IMR-90 (cell line): ENCODE measurements at regions not wholly inside any gene's neighbourhood (a gene's known extent, or its start where the extent isn't known, plus 50 kb on each side); places are given as distances from the start of the nearest gene placed in this dataset.

Source experiments
- ATAC-seq: fragments of 200-7000 bp; cut with Tn5 transposase; 2 replicates; pipeline ENCODE4 v1.9.1; 2020; ENCODE audit warnings: low read depth, mild to moderate bottlenecking, moderate library complexity
- BruUV-seq: library from RNA; stranded (reverse); fragments of 400-500 nt; replicated peaks from 2 replicates; lab custom pipeline; 2021; lab: Mats Ljungman, UMichigan
- CTCF ChIA-PET: fragments of 300-600 bp; formaldehyde crosslinking; extraction: SDS; loops from one replicate; lab custom pipeline; 2021; ENCODE audit warnings: antibody characterized with exemption; lab: Yijun Ruan, JAX
- POLR2A ChIA-PET: fragments of 300-600 bp; sonication (Branson Sonifier 250); formaldehyde crosslinking; loops from one replicate; lab custom pipeline; 2022; ENCODE audit warnings: antibody characterized with exemption; ENCODE audit not compliant: unreplicated experiment; lab: Charles Lee
- DNase-seq: peaks from one replicate; pipeline ENCODE4 v3.0.0; 2013
- H2AFZ ChIP-seq: replicated peaks from 2 replicates; pipeline ENCODE3; 2013; ENCODE audit warnings: low read length, mild to moderate bottlenecking; ENCODE audit not compliant: poor library complexity
- H2AK5ac ChIP-seq: 2 replicates; pipeline ENCODE4 v1.6.1; 2013; ENCODE audit warnings: low read depth, low read length, inconsistent platforms
- H2AK9ac ChIP-seq: replicated peaks from 2 replicates; pipeline ENCODE3; 2013; ENCODE audit warnings: mild to moderate bottlenecking, low read depth, low read length, moderate library complexity; ENCODE audit not compliant: poor library complexity
- H2BK120ac ChIP-seq: 2 replicates; pipeline ENCODE4 v1.6.1; 2013; ENCODE audit warnings: low read depth, low read length, inconsistent platforms
- H2BK15ac ChIP-seq: 3 replicates; pipeline ENCODE4 v1.6.1; 2013; ENCODE audit warnings: low read depth, low read length, inconsistent platforms
- H2BK20ac ChIP-seq: 2 replicates; pipeline ENCODE4 v1.6.1; 2013; ENCODE audit warnings: low read depth, mild to moderate bottlenecking, inconsistent platforms, low read length, moderate library complexity
- H2BK5ac ChIP-seq: 2 replicates; pipeline ENCODE4 v1.6.1; 2013; ENCODE audit warnings: mild to moderate bottlenecking, low read depth, low read length, inconsistent platforms; ENCODE audit not compliant: poor library complexity, severe bottlenecking
- H3K14ac ChIP-seq: replicated peaks from 2 replicates; pipeline ENCODE4 v1.6.1; 2013; ENCODE audit warnings: low read depth, low read length, inconsistent platforms
- H3K18ac ChIP-seq: 2 replicates; pipeline ENCODE4 v1.6.1; 2013; ENCODE audit warnings: low read depth, low read length, control low read depth
- H3K23ac ChIP-seq: 2 replicates; pipeline ENCODE4 v1.6.1; 2013; ENCODE audit warnings: low read depth, low read length, inconsistent platforms
- H3K27ac ChIP-seq: 2 replicates; pipeline ENCODE4 v1.5.1; 2013; ENCODE audit warnings: mild to moderate bottlenecking, control low read depth, low read length; ENCODE audit not compliant: insufficient read depth
- H3K27me3 ChIP-seq: 2 replicates; pipeline ENCODE4 v1.6.1; 2013; ENCODE audit warnings: low read length; ENCODE audit not compliant: control insufficient read depth, insufficient read depth
- H3K36me3 ChIP-seq: 2 replicates; pipeline ENCODE4 v1.6.1; 2013; ENCODE audit warnings: low read length, mixed read lengths; ENCODE audit not compliant: control insufficient read depth, insufficient read depth
- H3K4ac ChIP-seq: 2 replicates; pipeline ENCODE4 v1.6.1; 2013; ENCODE audit warnings: low read depth, low read length, inconsistent platforms
- H3K4me1 ChIP-seq: 2 replicates; pipeline ENCODE4 v1.6.1; 2013; ENCODE audit warnings: low read length, mixed read lengths; ENCODE audit not compliant: control insufficient read depth, insufficient read depth
- H3K4me2 ChIP-seq: 2 replicates; pipeline ENCODE4 v1.6.1; 2013; ENCODE audit warnings: low read depth, mild to moderate bottlenecking, control low read depth, low read length, moderate library complexity
- H3K4me3 ChIP-seq: 2 replicates; pipeline ENCODE4 v1.5.1; 2013; ENCODE audit warnings: low read depth, mild to moderate bottlenecking, control low read depth, low read length, moderate library complexity; ENCODE audit not compliant: insufficient read depth
- H3K56ac ChIP-seq: 2 replicates; pipeline ENCODE4 v1.6.1; 2013; ENCODE audit warnings: low read length, inconsistent platforms; ENCODE audit not compliant: insufficient read depth; ENCODE audit errors: extremely low read depth
- H3K79me1 ChIP-seq, 2 experiments: 2 replicates each; pipeline ENCODE4 v1.6.1; 2013; ENCODE audit warnings: low read length in 2 of 2, inconsistent platforms in 1 of 2, low read depth in 1 of 2
- H3K9ac ChIP-seq: 2 replicates; pipeline ENCODE4 v1.6.1; 2013; ENCODE audit warnings: low read depth, low read length, control low read depth
- H3K9me1 ChIP-seq: 2 replicates; pipeline ENCODE4 v1.6.1; 2013; ENCODE audit warnings: low read length, inconsistent platforms; ENCODE audit not compliant: insufficient read depth
- H3K9me3 ChIP-seq: 2 replicates; pipeline ENCODE4 v1.6.1; 2013; ENCODE audit warnings: low read length; ENCODE audit not compliant: control insufficient read depth, insufficient read depth
- H4K20me1 ChIP-seq: 2 replicates; pipeline ENCODE4 v1.6.1; 2013; ENCODE audit warnings: low read length, inconsistent platforms; ENCODE audit not compliant: insufficient read depth
- H4K5ac ChIP-seq: 2 replicates; pipeline ENCODE4 v1.6.1; 2013; ENCODE audit warnings: mild to moderate bottlenecking, low read depth, low read length, control low read depth
- H4K8ac ChIP-seq, 2 experiments: 2 replicates each; pipeline ENCODE4 v1.6.1; 2013; ENCODE audit warnings: low read depth in 2 of 2, low read length in 2 of 2, control low read depth in 1 of 2, inconsistent platforms in 1 of 2
- H4K91ac ChIP-seq: 2 replicates; pipeline ENCODE4 v1.6.1; 2013; ENCODE audit warnings: low read depth, low read length, inconsistent platforms; ENCODE audit not compliant: insufficient read depth
- CHD1 ChIP-seq: IDR thresholded peaks from 2 replicates; pipeline ENCODE4 v1.6.1; 2012; ENCODE audit warnings: low read depth, low read length, improper control_type of control experiment
- FOS ChIP-seq: fragments of 150-350 bp; IDR thresholded peaks from 2 replicates; pipeline ENCODE4 v1.6.1; 2016; ENCODE audit warnings: low read depth, low read length
- MAFK ChIP-seq: IDR thresholded peaks from 2 replicates; pipeline ENCODE4 v1.6.1; 2012; ENCODE audit warnings: low read depth, low read length, improper control_type of control experiment
- MAZ ChIP-seq: IDR thresholded peaks from 2 replicates; pipeline ENCODE4 v1.6.1; 2012; ENCODE audit warnings: low read depth, mild to moderate bottlenecking, low read length, improper control_type of control experiment, moderate library complexity, borderline replicate concordance
- RFX5 ChIP-seq: IDR thresholded peaks from 2 replicates; pipeline ENCODE4 v1.8.0; 2012; ENCODE audit warnings: low read depth, mild to moderate bottlenecking, low read length, moderate library complexity
- SMC3 ChIP-seq: fragments of 150-350 bp; IDR thresholded peaks from 2 replicates; pipeline ENCODE4 v1.6.1; 2016; ENCODE audit warnings: low read depth, mild to moderate bottlenecking, antibody characterized with exemption, low read length, moderate library complexity
- WGBS, 2 experiments: methylation state at CpG; one replicate each; pipeline versions ENCODE4 v1.1.5 to v1.1.7; 2013; ENCODE audit warnings: missing lambda C conversion rate in 2 of 2; ENCODE audit not compliant: insufficient read length in 1 of 2; ENCODE audit errors: extremely low coverage in 2 of 2; 5-methylcytosine and 5-hydroxymethylcytosine counted together
- dilution Hi-C: fragments of 300-500 bp; cut with HindIII; formaldehyde crosslinking; loops from one replicate; pipeline ENCODE4 v1.14.3; 2018; ENCODE audit warnings: low sequenced_read_pairs; ENCODE audit not compliant: unreplicated experiment
- in situ Hi-C: fragments of 300-500 bp; cut with MboI; formaldehyde crosslinking; loops from 3 replicates; pipeline ENCODE4 v1.14.3; 2019; ENCODE audit warnings: low sequenced_read_pairs, inconsistent platforms, mixed read lengths
- intact Hi-C: fragments of 100-400 bp; cut with micrococcal nuclease; formaldehyde crosslinking; loops from 2 replicates; pipeline ENCODE4 v1.10.0; 2022
- TF ChIP-seq, protein P1 (sequence below): fragments of 150-350 bp; IDR thresholded peaks from 2 replicates; pipeline ENCODE4 v1.6.1; 2016; ENCODE audit warnings: low read depth, mild to moderate bottlenecking, low read length, moderate library complexity, borderline replicate concordance
- TF ChIP-seq, protein P2 (sequence below): fragments of 150-350 bp; IDR thresholded peaks from 2 replicates; pipeline ENCODE4 v1.6.1; 2017; ENCODE audit warnings: mild to moderate bottlenecking, antibody characterized with exemption, low read length, low read depth

DNA sequence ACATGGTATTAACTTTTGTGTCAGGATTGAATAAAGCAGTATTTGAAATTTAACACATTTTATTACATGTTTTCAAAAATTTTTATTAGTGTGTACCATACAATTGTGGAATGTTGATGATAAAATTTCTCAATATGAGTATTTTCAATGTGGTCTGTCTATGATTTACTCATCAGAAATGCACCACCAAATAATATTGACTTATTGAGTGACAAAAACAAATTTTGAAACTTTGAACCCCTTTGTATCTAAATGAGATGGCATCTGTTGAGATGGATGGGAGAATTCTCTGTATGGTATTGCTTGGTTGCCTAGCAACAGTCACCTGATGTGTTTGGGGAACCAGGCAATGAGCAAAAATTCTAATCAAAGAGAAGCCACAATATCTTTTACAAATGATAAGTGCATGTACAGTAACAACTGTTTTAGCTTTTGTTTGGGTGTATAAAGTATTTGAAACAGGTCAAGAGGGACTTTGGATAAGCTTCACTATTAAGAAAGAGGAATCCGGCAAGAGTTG lies 400.1 kb downstream of the CCDC85A start:
- H3K79me1 ChIP-seq: no peaks in the 10 kb centered on the region
- no peak overlapping the region for H2AK9ac ChIP-seq
- no peaks in the 10 kb centered on the region for H3K36me3 ChIP-seq
- TF ChIP-seq FOS (no peak), CHD1 (no peak), SMC3 (no peak), RFX5 (no peak), MAFK (no peak), MAZ (no peak)
- TF ChIP-seq, protein P1, sequence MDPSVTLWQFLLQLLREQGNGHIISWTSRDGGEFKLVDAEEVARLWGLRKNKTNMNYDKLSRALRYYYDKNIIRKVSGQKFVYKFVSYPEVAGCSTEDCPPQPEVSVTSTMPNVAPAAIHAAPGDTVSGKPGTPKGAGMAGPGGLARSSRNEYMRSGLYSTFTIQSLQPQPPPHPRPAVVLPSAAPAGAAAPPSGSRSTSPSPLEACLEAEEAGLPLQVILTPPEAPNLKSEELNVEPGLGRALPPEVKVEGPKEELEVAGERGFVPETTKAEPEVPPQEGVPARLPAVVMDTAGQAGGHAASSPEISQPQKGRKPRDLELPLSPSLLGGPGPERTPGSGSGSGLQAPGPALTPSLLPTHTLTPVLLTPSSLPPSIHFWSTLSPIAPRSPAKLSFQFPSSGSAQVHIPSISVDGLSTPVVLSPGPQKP: no peak
- TF ChIP-seq, protein P2, sequence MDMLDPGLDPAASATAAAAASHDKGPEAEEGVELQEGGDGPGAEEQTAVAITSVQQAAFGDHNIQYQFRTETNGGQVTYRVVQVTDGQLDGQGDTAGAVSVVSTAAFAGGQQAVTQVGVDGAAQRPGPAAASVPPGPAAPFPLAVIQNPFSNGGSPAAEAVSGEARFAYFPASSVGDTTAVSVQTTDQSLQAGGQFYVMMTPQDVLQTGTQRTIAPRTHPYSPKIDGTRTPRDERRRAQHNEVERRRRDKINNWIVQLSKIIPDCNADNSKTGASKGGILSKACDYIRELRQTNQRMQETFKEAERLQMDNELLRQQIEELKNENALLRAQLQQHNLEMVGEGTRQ: no peak
- H3K4ac ChIP-seq: no peak overlapping the region
- no peaks in the 10 kb centered on the region for H3K27me3 ChIP-seq
- no peak overlapping the region for H3K18ac ChIP-seq
- in situ Hi-C loops (no loop called here), intact Hi-C loops (no loop called here), dilution Hi-C loops (no loop called here)
- no peak for DNase-seq
- no peak overlapping the region for H3K4me2 ChIP-seq
- H3K14ac ChIP-seq: no peak overlapping the region
- no peak for ATAC-seq
- H3K56ac ChIP-seq: no peak overlapping the region
- no peak overlapping the region for H3K23ac ChIP-seq
- H2AFZ ChIP-seq: no peak overlapping the region
- H3K4me1 ChIP-seq: no peaks in the 10 kb centered on the region
- H2BK5ac ChIP-seq: no peak overlapping the region
- no peak overlapping the region for H2AK5ac ChIP-seq
- H2BK120ac ChIP-seq: no peak overlapping the region
- H4K5ac ChIP-seq: no peak overlapping the region
- no peak overlapping the region for H4K8ac ChIP-seq
- no peak overlapping the region for H4K91ac ChIP-seq
- ChIA-PET CTCF (no interaction called here), POLR2A (no interaction called here)
- no peaks in the 10 kb centered on the region for H4K20me1 ChIP-seq
- no peak overlapping the region for H3K9ac ChIP-seq
- no peaks in the 10 kb centered on the region for H3K9me3 ChIP-seq
- no peak overlapping the region for H2BK15ac ChIP-seq
- no peak overlapping the region for H3K4me3 ChIP-seq
- BruUV-seq: no TSS peak
- no CpG with 5 or more reads among the region's 1 CpG for WGBS, 2 experiments
- H3K27ac ChIP-seq: no peak overlapping the region
- H2BK20ac ChIP-seq: no peak overlapping the region
- H3K9me1 ChIP-seq: no peaks in the 10 kb centered on the region
